Tibial artery (tissue), 4 donors: ENCODE measurements at regions not wholly inside any gene's neighbourhood (a gene's known extent, or its start where the extent isn't known, plus 50 kb on each side); places are given as distances from the start of the nearest gene placed in this dataset.

Experiments
- DNase-seq, 2 donors: peaks; one replicate each; pipeline ENCODE4 v3.0.0-alpha.2; 2019
- H3K27ac ChIP-seq, 2 donors: fragments of 200-600 bp; sonication (generic) in 1 of 2; 1 replicate in 1 of 2; 2 replicates in 1 of 2; pipeline ENCODE4 v1.5.1; 2018 to 2019; ENCODE audit warnings: mild to moderate bottlenecking in 1 of 2
- H3K27me3 ChIP-seq, 2 donors: fragments of 200-600 bp; sonication (generic) in 1 of 2; one replicate each; pipeline versions ENCODE4 v1.5.1 to v1.6.0; 2016 to 2019
- H3K36me3 ChIP-seq, 3 donors: fragments of 200-600 bp; sonication (generic) in 2 of 3; one replicate each; pipeline ENCODE4 v1.5.1; 2016 to 2019; ENCODE audit warnings: mild to moderate bottlenecking in 2 of 3
- H3K4me1 ChIP-seq, 4 donors: fragments of 200-600 bp; sonication (generic) in 2 of 4; 1 replicate in 3 of 4; 2 replicates in 1 of 4; pipeline ENCODE4 v1.5.1; 2016 to 2019
- H3K4me3 ChIP-seq, 2 donors: fragments of 200-600 bp; sonication (generic) in 1 of 2; 1 replicate in 1 of 2; 2 replicates in 1 of 2; pipeline ENCODE4 v1.5.1; 2018 to 2019; ENCODE audit warnings: mild to moderate bottlenecking in 2 of 2
- H3K9me3 ChIP-seq, 3 donors: fragments of 200-600 bp; sonication (generic) in 1 of 3; one replicate each; pipeline ENCODE4 v1.5.1; 2016 to 2019
- intact Hi-C: fragments of 100-400 bp; cut with DNase I; formaldehyde crosslinking; loops from one replicate; pipeline ENCODE4 v1.15.0; 2023; ENCODE audit warnings: low total_unique reads
- TF ChIP-seq, protein P1 (sequence below), 2 experiments: fragments of 200-600 bp in 1 of 2; fragments of 450-650 bp in 1 of 2; IDR thresholded peaks; one replicate each; pipeline ENCODE4 v1.5.1; 2017 to 2019; ENCODE audit warnings: antibody characterized with exemption in 2 of 2, mild to moderate bottlenecking in 1 of 2, moderate library complexity in 1 of 2

GRCh38 chr5:28855626-28856025, 1817.2 kb upstream of the CDH9 start:
- no peak overlapping the region for H3K27ac ChIP-seq
- DNase-seq: no peak
- intact Hi-C loops: no loop called here
- no peaks in the 10 kb centered on the region for H3K36me3 ChIP-seq
- H3K27me3 ChIP-seq: no peaks in the 10 kb centered on the region
- no peaks in the 10 kb centered on the region for H3K9me3 ChIP-seq
- H3K4me1 ChIP-seq: no peaks in the 10 kb centered on the region
- no peak overlapping the region for H3K4me3 ChIP-seq
- TF ChIP-seq, protein P1, sequence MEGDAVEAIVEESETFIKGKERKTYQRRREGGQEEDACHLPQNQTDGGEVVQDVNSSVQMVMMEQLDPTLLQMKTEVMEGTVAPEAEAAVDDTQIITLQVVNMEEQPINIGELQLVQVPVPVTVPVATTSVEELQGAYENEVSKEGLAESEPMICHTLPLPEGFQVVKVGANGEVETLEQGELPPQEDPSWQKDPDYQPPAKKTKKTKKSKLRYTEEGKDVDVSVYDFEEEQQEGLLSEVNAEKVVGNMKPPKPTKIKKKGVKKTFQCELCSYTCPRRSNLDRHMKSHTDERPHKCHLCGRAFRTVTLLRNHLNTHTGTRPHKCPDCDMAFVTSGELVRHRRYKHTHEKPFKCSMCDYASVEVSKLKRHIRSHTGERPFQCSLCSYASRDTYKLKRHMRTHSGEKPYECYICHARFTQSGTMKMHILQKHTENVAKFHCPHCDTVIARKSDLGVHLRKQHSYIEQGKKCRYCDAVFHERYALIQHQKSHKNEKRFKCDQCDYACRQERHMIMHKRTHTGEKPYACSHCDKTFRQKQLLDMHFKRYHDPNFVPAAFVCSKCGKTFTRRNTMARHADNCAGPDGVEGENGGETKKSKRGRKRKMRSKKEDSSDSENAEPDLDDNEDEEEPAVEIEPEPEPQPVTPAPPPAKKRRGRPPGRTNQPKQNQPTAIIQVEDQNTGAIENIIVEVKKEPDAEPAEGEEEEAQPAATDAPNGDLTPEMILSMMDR (IDR thresholded peaks at IDR 0.05): no peak

DNA sequence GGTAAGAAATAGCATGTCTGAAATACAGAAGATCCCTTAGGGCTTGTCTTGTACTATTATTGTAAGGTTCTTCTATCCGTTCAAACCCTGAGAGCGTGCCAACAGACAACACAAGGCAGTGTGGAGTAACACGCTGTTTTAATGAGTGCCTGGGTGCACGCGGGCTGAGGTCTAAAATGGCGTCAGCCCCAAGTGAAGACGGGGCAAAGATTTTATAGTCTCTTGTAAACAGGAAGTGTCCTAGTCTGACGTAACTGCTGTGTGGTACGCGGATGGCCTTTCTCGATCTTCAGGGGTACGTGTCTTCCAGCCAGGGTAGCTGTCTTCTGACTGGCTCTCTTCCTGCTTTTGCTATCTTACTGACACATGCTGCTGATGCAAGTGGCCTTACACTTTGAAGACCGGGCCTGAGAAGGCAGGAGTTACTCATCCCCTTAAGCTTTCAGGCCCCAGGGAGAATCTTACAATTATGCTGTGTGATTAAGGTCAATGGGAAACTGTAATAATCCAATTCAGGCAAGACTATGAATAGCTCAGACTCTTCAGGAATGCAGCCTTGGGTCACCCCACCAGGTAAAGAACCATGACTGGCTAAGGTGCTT, 1812.0 kb upstream of the CDH9 start:
- no peaks in the 10 kb centered on the region for H3K27me3 ChIP-seq
- DNase-seq: no peak

DNA sequence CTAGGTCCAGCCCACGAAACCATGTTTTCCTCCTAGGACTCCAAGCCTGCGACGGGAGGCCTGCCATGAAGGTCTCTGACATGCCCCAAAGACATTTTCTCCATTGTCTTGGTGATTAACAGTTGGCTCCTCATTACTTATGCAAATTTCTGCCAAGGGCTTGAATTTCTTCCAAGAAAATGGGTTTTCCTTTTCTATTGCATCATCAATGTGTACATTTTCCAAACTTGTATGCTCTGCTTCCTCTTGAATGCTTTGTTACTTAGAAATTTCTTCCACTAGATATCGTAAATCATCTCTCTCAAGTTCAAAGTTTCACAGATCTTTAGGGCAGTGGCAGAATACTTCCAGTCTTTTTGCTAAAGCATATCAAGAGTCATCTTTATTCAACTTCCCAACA, 1792.7 kb upstream of the CDH9 start:
- intact Hi-C loops: no loop called here
- H3K4me1 ChIP-seq: no peaks in the 10 kb centered on the region
- H3K9me3 ChIP-seq: no peaks in the 10 kb centered on the region

More for the DNA sequence above, 1812.0 kb upstream of the CDH9 start:
- H3K4me3 ChIP-seq: no peak overlapping the region
- no peaks in the 10 kb centered on the region for H3K36me3 ChIP-seq
- H3K27ac ChIP-seq: no peak overlapping the region
- no peaks in the 10 kb centered on the region for H3K9me3 ChIP-seq
- intact Hi-C loops: no loop called here
- TF ChIP-seq, protein P1 (IDR thresholded peaks at IDR 0.05): no peak
- no peaks in the 10 kb centered on the region for H3K4me1 ChIP-seq

GRCh38 chr5:28823231-28823630, 1784.8 kb upstream of the CDH9 start:
- no peaks in the 10 kb centered on the region for H3K27me3 ChIP-seq
- no peaks in the 10 kb centered on the region for H3K4me1 ChIP-seq
- intact Hi-C loops: no loop called here
- no peaks in the 10 kb centered on the region for H3K36me3 ChIP-seq
- TF ChIP-seq, protein P1 (IDR thresholded peaks at IDR 0.05): no peak
- H3K27ac ChIP-seq: no peak overlapping the region
- H3K9me3 ChIP-seq: peaks cover 0 to 12% (median 4%) of the 10 kb centered on the region in 3 donors
- DNase-seq: no peak
- no peak overlapping the region for H3K4me3 ChIP-seq

More for the DNA sequence above, 1792.7 kb upstream of the CDH9 start:
- Histone ChIP-seq H3K4me3 (no peak overlapping the region), H3K27ac (no peak overlapping the region), H3K36me3 (no peaks in the 10 kb centered on the region), H3K27me3 (no peaks in the 10 kb centered on the region)
- TF ChIP-seq, protein P1 (IDR thresholded peaks at IDR 0.05): no peak
- no peak for DNase-seq

DNA sequence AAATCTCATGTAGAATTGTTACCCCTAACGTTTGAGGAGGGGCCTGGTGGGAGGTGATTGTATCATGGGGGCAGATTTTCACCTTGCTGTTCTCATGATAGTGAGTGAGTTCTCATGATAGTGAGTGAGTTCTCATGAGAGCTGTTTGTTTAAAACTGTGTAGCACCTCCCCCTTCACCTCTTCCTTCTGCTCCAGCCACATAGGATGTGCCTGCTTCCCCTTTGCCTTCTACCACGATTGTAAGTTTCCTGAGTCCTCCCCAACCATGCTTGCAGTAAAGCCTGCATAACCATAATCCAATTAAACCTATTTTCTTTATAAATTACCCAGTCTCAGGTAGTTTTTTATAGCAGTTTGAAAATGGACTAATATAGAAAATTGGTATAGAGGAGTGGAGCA, 1783.7 kb upstream of the CDH9 start:
- Histone ChIP-seq H3K4me1 (no peaks in the 10 kb centered on the region), H3K27me3 (no peaks in the 10 kb centered on the region), H3K27ac (no peak overlapping the region), H3K4me3 (no peak overlapping the region), H3K9me3 (peaks cover 0 to 12% (median 4%) of the 10 kb centered on the region in 3 donors), H3K36me3 (no peaks in the 10 kb centered on the region)
- TF ChIP-seq, protein P1 (IDR thresholded peaks at IDR 0.05): no peak
- intact Hi-C loops: no loop called here
- no peak for DNase-seq

GRCh38 chr5:28810751-28811136, 1772.4 kb upstream of the CDH9 start:
- intact Hi-C loops: no loop called here
- TF ChIP-seq, protein P1 (IDR thresholded peaks at IDR 0.05): no peak

More at GRCh38 chr5:28810751-28811136, 1772.4 kb upstream of the CDH9 start:
- Histone ChIP-seq H3K4me1 (no peaks in the 10 kb centered on the region), H3K4me3 (no peak overlapping the region), H3K27ac (no peak overlapping the region), H3K27me3 (no peaks in the 10 kb centered on the region), H3K36me3 (no peaks in the 10 kb centered on the region), H3K9me3 (peaks cover 0 to 8% (median 0%) of the 10 kb centered on the region in 3 donors)
- DNase-seq: no peak
